ENCODE measurements at regions not wholly inside any gene's neighbourhood (a gene's known extent, or its start where the extent isn't known, plus 50 kb on each side); places are given as distances from the start of the nearest gene placed in this dataset.

DNA sequence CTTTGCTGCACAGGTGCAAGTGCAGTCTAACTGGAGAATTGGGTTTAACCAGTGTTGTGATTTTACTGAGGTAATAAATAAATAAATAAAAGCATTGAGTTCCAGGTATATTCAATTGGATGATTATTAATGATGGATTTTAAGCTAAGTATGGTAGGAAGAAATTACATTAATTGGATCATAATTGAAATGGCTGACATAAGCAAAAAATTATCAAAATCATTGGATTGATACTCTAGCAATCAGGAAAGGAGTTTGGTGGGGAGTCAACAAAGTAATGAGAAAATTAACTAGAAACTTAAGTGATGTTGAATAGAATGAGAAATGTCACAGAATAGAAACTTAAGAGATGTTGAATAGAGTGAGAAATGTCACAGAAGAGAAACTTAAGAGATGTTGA, 981.9 kb downstream of the SI start:
- H3K27me3 ChIP-seq (ENCODE audit: insufficient read depth in 3 of 3, low read length in 2 of 3), result no peaks in the 10 kb centered on the region
- no peak overlapping the region for H3K27ac ChIP-seq
- TF ChIP-seq, protein P1, sequence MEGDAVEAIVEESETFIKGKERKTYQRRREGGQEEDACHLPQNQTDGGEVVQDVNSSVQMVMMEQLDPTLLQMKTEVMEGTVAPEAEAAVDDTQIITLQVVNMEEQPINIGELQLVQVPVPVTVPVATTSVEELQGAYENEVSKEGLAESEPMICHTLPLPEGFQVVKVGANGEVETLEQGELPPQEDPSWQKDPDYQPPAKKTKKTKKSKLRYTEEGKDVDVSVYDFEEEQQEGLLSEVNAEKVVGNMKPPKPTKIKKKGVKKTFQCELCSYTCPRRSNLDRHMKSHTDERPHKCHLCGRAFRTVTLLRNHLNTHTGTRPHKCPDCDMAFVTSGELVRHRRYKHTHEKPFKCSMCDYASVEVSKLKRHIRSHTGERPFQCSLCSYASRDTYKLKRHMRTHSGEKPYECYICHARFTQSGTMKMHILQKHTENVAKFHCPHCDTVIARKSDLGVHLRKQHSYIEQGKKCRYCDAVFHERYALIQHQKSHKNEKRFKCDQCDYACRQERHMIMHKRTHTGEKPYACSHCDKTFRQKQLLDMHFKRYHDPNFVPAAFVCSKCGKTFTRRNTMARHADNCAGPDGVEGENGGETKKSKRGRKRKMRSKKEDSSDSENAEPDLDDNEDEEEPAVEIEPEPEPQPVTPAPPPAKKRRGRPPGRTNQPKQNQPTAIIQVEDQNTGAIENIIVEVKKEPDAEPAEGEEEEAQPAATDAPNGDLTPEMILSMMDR (IDR thresholded peaks at IDR 0.05), result no peak
- DNase-seq (no peak), ATAC-seq (no peak)
- H3K36me3 ChIP-seq (ENCODE audit: insufficient read depth in 1 of 2, low read depth in 1 of 2), result no peaks in the 10 kb centered on the region
- no peaks in the 10 kb centered on the region for H3K4me1 ChIP-seq
- H3K9me3 ChIP-seq, result no peaks in the 10 kb centered on the region
- intact Hi-C loops (cut with DNase I), result no loop called here
- no peak overlapping the region for H3K4me3 ChIP-seq

DNA sequence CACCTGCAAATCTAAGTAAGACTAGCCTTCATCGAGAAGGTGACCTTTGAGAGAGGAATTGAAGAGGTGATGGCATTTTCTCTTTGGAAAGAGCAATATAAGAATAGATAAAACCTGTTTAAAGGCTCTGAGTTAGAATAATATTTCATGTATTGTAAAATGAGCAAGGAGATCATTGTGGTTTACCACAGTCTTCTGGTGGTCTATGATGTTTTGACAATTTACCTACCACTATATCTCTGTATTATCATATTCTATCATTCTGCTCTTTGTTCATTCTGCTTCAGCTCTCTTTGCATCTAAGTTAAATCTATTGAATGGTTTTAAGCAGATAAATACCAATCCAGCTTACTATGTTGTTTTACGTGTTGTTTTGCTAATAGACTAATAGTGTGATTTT, 982.3 kb downstream of the SI start:
- Histone ChIP-seq H3K27me3 (ENCODE audit: insufficient read depth in 3 of 3, low read length in 2 of 3) (no peaks in the 10 kb centered on the region), H3K9me3 (no peaks in the 10 kb centered on the region), H3K4me1 (no peaks in the 10 kb centered on the region), H3K27ac (no peak overlapping the region), H3K4me3 (no peak overlapping the region), H3K36me3 (ENCODE audit: insufficient read depth in 1 of 2, low read depth in 1 of 2) (no peaks in the 10 kb centered on the region)
- DNase-seq (no peak), ATAC-seq (no peak)
- 82 to 84% (median 83%) methylated on average over 2 of the region's 2 CpGs for WGBS, 3 donors
- intact Hi-C loops (cut with DNase I), result no loop called here
- TF ChIP-seq, protein P1 (IDR thresholded peaks at IDR 0.05), result no peak

DNA sequence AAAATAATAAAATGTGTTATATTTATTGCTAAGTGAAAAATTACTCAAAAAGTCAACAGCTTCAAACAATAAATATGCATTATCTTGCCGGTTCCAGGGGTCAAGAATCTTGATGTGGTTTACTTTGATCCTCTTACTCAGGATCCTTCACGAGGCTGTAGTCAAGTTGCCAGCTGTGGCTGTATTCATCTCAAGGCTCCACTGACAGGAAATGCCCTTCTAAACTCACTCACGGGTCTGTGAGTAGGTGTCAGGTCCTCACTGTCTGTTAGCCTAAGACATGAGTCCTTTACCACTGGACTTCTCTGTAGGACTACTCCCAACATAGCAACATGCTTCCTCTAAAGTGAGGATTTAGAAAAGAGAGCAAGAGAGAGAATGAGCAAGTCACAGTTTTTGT, 983.0 kb downstream of the SI start:
- Histone ChIP-seq H3K27ac (no peak overlapping the region), H3K4me3 (no peak overlapping the region), H3K36me3 (ENCODE audit: insufficient read depth in 1 of 2, low read depth in 1 of 2) (no peaks in the 10 kb centered on the region), H3K9me3 (no peaks in the 10 kb centered on the region), H3K4me1 (no peaks in the 10 kb centered on the region), H3K27me3 (ENCODE audit: insufficient read depth in 3 of 3, low read length in 2 of 3) (no peaks in the 10 kb centered on the region)
- ATAC-seq, result no peak
- TF ChIP-seq, protein P1 (IDR thresholded peaks at IDR 0.05), result no peak
- intact Hi-C loops (cut with DNase I), result no loop called here
- no peak for DNase-seq
- WGBS, 3 donors, result 39 to 58% (median 45%) methylated on average over 3 of the region's 3 CpGs

DNA sequence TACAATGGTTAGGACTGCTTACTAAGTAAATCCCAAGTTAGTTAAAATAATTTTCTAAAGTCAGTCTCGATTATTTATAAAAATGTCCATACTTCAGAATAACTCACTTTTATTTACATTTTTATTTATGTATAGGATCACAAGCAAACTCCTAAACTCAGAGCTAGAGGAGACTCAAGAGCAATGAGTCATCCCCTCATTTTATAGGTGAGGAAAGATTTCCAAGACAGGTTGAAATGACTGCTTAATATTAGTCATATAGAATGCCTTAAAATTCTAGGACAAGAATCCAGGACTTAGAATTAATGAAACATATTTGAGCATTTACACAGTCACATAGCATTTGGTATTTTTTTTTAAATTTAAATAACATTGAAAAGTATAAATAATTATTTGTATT, 983.8 kb downstream of the SI start:
- no peaks in the 10 kb centered on the region for H3K9me3 ChIP-seq
- H3K4me1 ChIP-seq, result no peaks in the 10 kb centered on the region
- no peaks in the 10 kb centered on the region for H3K36me3 ChIP-seq (ENCODE audit: insufficient read depth in 1 of 2, low read depth in 1 of 2)
- intact Hi-C loops (cut with DNase I), result no loop called here
- DNase-seq, result no peak
- TF ChIP-seq, protein P1 (IDR thresholded peaks at IDR 0.05), result no peak
- no peak for ATAC-seq
- no peaks in the 10 kb centered on the region for H3K27me3 ChIP-seq (ENCODE audit: insufficient read depth in 3 of 3, low read length in 2 of 3)
- no peak overlapping the region for H3K27ac ChIP-seq
- no peak overlapping the region for H3K4me3 ChIP-seq
- WGBS, 3 donors, result 56 to 68% (median 61%) methylated on average over 1 of the region's 1 CpG

DNA sequence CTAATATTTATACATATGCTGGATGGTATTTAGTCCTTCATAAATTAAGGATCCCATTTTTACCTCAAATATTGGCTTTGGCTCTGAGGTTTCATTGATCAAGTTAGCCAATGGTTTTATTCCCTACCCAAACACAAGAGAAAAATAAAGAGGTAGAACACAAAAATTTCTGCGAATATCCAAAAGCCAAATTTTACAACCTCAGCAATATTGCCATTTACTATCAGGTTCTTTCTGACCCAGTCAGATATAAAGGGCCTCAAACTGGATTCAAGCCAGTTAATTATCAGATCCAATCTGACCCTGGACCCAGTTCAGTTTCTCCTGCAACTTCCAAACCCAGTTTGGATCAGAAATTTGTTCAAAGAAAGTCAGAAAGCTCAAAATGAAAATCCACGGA, 998.1 kb downstream of the SI start:
- no peak for DNase-seq
- Histone ChIP-seq H3K9me3 (no peaks in the 10 kb centered on the region), H3K27ac (no peak overlapping the region), H3K4me1 (no peaks in the 10 kb centered on the region), H3K4me3 (no peak overlapping the region), H3K27me3 (ENCODE audit: insufficient read depth in 3 of 3, low read length in 2 of 3) (no peaks in the 10 kb centered on the region), H3K36me3 (ENCODE audit: insufficient read depth in 1 of 2, low read depth in 1 of 2) (no peaks in the 10 kb centered on the region)
- no peak for ATAC-seq
- TF ChIP-seq, protein P1 (IDR thresholded peaks at IDR 0.05), result no peak
- 88 to 95% (median 89%) methylated on average over 2 of the region's 2 CpGs for WGBS, 3 donors
- intact Hi-C loops (cut with DNase I), result no loop called here

Measured in psoas muscle (tissue), 7 donors.